GM21528 (cell line): ENCODE measurements at regions not wholly inside any gene's neighbourhood (a gene's known extent, or its start where the extent isn't known, plus 50 kb on each side); places are given as distances from the start of the nearest gene placed in this dataset.
"Not testable (repeated sequence)": the region's sequence is repeated elsewhere in the genome, so short reads cannot be mapped to it uniquely, and the experiment has no call there.

Experiments
- ATAC-seq: cut with Tn5 transposase; IDR thresholded peaks from one replicate; pipeline ENCODE4 v1.9.1; 2021; ENCODE audit warnings: mild to moderate bottlenecking, moderate library complexity; ENCODE audit not compliant: unreplicated experiment, low FRiP score

DNA sequence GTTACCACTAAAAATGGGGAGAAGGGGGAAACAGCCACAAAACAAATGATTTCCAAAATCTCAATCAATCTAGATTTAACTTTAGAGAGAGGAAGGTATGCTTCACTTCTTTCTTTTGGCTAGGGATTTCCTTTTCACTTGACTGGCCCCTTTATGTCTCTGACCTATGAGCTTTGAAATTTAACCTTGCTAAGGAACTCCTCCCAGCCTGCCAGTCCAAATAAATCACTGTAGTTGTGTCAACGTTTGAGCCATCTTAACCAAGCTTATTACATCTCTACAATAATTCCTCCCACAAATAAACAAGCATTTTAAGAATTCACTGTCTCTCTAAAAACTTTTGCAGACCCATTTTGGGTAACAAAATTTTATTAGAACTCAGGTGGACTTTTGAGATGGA is 315.5 kb upstream of the CELF2 start:
- no peak for ATAC-seq

DNA sequence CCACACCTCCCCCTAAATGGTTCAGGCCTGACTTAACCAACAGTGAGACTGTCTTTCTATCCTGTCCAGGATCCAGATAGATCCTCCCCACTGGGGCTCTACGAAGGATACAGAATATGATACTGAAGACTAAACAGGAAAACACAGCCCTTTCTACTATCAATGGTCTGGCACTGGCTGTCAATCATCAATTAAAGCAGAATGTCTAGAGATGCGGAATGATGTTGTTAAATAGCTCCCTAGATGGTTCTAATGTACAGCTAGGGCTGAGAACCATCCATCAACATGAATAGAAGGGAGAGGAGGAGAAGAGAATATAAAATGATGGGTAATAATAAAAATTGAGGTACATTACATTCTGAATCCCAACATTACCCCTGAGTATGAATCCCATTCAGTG is 314.3 kb upstream of the CELF2 start:
- ATAC-seq: no peak

- ATAC-seq: no peak
These were observed 305.4 kb upstream of the CELF2 start for GRCh38 chr10:10712155-10712704.

- ATAC-seq: no peak
These were observed 303.3 kb upstream of the CELF2 start for GRCh38 chr10:10714327-10714726.

- no peak for ATAC-seq
These were observed 300.7 kb upstream of the CELF2 start for GRCh38 chr10:10716972-10717371.

- no peak for ATAC-seq
These were observed 295.2 kb upstream of the CELF2 start for GRCh38 chr10:10722422-10722821.

DNA sequence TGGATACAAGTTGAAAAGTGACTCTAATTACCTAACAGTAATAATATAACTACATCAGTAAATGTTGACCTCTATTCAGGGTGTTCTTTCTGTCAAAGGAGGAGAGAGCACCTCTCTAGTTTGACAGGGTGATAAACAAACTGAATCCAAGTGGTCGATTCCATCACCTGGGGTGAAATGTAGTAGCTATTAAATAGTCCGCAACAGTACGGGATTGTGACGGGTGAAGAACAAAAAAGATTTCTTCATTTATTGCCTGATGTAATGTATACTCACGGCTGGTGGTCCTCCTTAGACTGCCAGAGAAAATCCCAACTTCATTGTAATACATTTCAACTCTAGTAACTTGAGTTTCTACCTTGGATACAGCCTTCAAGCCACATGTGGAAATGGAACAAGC is 292.5 kb upstream of the CELF2 start:
- ATAC-seq: no peak

GRCh38 chr10:10726101-10726500 is 291.6 kb upstream of the CELF2 start:
- no peak for ATAC-seq

DNA sequence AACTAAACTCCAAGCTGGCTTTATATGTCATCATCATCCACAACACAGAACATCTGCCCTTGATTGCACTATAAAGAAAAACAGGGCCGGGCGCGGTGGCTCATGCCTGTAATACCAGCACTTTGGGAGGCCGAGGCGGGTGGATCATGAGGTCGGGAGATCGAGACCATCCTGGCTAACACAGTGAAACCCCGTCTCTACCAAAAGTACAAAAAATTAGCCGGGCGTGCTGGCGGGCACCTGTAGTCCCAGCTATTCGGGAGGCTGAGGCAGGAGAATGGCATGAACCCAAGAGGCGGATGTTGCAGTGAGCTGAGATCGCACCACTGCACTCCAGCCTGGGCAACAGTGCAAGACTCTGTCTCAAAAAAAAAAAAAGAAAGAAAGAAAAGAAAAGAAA is 290.3 kb upstream of the CELF2 start:
- not testable (repeated sequence) for ATAC-seq

GRCh38 chr10:10727812-10728211 is 289.9 kb upstream of the CELF2 start:
- ATAC-seq: no peak

DNA sequence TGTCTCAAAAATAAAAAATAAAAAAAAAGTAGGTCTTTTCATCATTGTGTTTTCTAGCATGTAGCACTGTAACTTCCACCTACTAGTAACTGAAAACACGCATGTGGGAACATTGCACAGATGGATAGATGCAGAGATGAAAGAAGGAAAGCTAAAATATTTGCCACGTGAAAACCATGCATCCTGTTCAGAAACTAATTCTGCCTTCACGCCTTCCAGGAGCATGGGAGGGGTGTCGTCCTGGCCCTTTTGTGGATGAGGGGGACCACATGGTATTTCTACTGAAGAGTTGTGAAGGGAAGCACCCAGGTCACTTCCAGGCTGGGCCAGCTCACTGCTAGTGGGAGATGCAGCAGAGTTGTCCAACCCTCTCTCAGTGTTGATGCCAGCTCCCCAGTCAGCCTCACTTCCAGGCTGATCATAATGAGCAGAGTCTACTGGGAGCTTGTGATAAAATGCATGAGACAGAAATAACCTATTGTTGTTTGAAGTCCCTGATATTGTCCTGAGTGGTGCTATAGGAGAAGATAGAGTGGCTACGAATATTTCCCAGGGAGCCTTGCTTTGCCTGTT is 287.1 kb upstream of the CELF2 start:
- no peak for ATAC-seq

DNA sequence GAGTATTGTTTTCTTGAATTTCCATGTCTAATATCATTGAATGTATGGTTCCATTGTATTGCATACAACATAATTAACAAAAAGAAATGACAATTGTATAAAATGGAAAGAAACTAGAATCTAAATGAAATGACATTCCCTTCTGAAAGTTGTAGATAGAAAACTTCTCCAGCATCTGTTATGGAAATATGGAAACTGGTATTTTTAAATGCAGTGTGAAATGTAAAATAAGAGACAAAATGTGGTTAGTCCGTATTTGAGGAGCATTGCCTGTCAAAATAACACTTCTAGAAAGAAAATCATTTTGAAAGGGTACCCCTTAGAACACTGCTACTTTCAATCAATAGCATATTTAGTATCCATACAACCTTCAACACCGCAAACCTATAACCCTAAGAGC is 286.3 kb upstream of the CELF2 start:
- ATAC-seq: no peak

DNA sequence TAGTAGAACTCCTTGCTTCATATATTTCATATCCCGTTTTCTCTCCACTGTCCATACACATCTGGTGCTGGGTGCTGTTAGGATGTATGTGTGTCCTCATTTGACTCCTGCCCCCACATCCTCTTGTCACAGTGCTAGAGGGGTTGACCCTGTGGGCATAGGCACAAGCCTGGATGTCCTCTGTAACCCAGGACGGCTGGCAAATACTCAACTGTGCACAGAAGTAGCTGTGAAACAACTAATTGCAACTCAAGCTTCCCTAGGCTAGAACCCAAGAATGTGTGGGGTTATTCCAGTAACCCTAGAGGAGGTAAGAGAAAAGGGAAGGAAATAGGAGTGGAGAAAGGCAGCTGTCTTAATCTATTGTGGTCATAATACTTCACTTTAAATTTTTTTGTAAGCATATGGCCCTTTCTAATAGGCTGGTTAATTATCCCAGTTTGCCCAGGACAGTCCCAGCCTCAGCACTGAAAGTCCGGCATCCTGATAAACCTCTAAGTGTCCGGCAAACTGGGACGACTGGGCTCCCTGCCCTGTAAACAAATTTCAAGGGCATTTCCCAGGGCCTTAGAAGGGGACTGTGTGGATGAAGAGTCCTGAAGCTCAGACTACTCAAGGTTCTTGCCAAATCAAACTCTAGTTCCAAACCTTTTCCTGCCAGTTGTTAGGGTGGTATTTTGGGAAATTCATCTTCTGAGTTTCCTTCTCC is 283.2 kb upstream of the CELF2 start:
- ATAC-seq: no peak

- ATAC-seq: no peak
These were observed 272.4 kb upstream of the CELF2 start for GRCh38 chr10:10745291-10745690.

DNA sequence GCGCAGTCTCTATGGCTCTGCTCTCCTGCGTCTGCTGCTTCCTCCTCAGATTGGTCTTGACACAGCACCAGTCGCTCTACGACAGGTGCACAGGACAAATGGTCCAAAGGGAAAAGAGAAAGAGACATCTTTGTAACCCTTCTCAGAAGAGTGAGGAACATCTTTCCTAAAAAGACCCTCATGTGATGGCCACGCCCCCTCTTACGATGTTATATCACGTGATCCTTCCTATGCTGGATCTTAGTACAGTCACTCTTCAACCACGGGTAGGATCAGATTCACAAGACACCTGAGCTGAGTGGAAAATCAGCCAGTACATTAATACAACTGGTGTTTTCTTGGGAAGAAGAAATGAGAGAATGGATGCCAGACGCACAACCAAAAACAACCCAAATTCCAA is 262.2 kb upstream of the CELF2 start:
- no peak for ATAC-seq

- no peak for ATAC-seq
These were observed 259.4 kb upstream of the CELF2 start for GRCh38 chr10:10758306-10758705.

- ATAC-seq: not testable (repeated sequence)
These were observed 257.9 kb upstream of the CELF2 start for GRCh38 chr10:10759806-10760205.

DNA sequence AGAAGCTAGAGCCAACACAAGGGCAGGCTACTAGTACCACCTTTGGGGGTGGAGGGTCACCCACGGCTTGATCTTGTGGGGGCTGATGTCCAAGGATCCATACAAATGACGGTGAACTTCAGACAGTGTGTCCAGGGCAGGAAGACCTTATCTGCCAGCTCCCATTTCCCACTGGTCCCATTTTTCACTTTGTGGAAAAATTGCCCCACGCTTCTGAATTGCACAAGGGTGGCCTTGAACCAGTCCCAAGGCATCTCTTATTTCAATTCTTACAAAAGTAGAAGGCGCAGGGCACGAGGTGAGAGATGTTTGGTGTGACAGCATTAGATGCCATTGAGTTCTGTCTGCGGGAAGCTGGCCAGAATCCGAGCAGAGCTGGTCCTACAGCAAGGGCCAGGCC is 252.7 kb upstream of the CELF2 start:
- ATAC-seq: no peak

DNA sequence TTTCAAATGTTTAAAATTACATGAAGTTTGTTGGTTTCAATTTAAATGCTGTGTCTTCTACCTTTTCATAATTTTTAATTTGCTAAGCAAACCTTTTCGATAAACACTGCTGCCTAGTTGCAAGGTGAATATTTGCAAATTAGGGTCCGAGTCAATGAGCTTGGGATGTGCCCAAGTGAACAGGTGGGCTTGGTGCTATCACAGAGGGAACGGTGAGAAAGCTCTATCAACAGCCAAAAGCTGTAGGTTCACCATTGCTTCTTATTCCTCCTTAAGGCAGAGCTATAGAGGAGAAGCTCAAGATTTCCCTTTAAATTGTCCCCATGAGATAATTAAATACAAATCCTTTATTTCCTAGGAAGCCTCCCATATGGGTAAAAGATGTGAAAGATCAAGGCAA is 245.3 kb upstream of the CELF2 start:
- ATAC-seq: no peak

DNA sequence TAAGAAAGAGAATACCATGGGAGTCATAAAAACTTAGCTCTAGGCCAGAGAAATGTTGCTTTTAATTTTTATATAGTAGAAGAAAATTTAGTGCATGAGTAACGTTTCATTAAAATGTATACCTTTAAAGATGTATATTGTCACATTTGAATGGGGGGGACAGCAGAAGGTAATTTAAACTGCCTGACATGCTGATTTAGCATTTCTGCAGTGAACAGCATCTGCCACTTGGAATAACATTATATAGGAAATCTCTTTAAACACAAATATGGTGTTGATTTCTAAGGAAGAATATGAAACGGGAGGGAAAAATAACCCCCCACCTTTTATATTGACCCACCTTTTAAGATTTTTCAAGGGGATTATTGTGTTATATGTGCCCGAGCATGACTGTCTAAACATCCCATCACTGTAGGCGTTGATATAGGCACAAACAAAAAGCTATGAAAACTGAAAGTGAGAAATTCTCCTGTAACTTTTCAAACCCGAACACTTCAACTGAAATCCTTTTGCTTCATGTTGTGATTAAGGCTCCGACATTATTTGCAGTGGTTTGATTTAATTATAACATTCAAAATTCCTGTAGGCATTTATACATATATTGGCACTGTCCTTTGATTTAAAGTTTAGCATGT is 244.7 kb upstream of the CELF2 start:
- no peak for ATAC-seq

- ATAC-seq: no peak
These were observed 243.3 kb upstream of the CELF2 start for GRCh38 chr10:10774416-10774815.

DNA sequence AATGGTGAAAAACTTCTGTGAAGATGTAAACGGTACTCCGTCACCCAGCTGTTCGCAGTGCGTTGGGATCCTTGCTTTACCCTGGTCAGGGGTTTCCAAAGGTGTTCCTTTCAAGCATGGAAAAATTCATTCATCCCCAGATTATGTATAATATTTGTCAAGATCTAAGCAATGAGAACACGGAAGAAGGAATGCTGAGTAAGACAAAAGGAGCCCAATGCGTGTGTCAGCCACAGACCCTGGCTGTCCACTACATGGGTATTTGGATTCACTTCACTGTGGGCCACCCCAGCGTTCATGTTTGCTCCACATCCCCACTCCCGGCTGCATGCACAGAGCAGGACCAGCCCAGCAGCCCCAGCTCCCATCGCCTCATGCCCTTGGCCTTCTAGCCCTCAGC is 241.3 kb upstream of the CELF2 start:
- no peak for ATAC-seq
